NCI-H1436 (cell line): ENCODE measurements at regions not wholly inside any gene's neighbourhood (a gene's known extent, or its start where the extent isn't known, plus 50 kb on each side); places are given as distances from the start of the nearest gene placed in this dataset.
"Not testable (repeated sequence)": the region's sequence is repeated elsewhere in the genome, so short reads cannot be mapped to it uniquely, and the experiment has no call there.

Source experiments
- DNase-seq: peaks from one replicate; lab custom pipeline; 2025; lab: John Stamatoyannopoulos, UW

DNA sequence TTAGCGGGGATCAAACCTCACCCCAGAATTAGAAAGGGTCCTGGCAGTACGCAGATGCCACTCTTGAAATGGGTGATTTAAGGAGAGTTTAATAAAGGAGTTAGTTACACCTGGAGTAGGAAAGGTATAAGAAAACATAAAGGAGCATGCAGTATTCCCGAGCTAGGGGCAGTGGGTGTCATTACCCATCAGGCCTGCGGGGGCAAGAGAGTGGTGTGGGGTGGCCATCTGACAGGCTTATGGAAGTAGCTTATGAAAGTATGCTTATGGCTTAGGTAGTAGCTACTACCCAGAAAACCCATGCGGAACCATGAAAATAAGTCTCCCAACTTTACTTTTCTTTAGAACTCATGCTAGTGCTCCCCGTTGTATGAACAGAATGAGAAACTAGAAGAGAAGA lies 568.9 kb upstream of the ACVR2A start:
- no peak for DNase-seq

DNA sequence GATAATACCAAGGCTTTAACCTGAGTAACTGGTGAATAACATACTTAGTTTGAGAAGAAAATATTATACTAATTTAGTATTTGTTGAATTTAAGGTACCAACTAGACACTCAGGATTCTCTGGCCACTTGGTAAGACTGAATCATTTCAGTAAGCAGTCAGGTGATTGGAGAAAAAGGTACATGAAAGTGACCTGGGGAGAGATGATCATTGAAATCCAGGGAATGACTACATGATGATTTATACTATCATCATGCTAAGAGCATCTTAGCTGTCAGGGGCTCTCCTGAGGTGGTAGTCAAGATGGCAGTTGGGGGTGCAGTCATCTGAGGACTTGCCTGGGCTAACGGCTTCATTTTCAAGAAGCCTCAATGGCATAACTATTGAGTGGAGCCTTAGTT lies 571.2 kb upstream of the ACVR2A start:
- no peak for DNase-seq

DNA sequence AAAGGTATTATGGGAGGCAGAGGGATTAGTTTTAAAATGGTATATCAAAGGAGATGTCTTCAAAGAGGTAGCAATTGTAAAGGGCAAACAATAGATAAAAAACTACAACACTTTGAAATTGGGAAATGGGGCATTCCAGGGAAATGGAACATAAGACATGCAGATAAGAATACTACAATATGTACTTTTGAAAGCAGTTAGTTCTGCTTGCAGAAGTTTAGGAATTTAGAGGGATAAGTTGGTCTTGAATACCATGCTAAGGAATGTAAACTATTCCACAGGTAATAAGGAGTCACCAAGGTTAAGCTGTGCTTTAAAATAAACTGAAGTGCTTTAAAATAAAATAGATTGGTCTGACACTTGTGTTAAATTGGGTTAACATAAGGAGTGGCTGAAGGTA lies 571.7 kb upstream of the ACVR2A start:
- DNase-seq, result no peak

DNA sequence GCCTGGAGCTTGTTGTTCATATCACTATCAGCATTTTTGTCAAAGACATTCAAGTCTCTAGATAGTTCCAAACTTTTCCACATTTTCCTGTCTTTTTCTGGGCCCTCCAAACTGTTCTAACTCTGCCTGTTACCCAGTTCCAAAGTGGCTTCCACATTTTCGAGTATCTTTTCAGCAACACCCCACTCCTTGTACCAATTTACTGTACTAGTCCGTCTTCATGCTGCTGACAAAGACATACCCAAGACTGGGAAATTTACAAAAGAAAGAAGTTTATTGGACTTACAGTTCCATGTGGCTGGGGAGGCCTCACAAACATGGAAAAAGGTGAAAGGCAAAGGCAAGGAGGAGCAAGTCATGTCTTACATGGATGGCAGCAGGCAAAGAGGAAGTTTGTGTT lies 575.2 kb upstream of the ACVR2A start:
- not testable (repeated sequence) for DNase-seq

DNA sequence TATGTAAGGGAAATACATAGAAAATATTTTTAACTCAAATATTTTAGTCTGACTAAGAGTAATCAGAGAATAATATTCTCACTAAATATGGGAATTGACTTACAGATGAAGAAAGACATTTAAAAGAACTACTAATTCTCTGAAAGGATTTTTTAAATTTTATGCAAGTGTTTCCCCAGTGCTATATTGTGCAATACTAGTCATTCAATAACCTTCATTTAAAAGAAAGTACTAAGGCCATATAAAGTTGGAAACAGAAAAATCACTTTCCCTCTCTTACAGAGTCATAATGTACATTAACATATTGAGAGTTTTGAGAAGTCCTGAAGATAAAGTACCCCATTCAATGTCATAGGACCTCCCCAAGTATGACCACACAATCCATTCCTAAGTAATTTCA lies 584.6 kb upstream of the ACVR2A start:
- DNase-seq, result no peak

DNA sequence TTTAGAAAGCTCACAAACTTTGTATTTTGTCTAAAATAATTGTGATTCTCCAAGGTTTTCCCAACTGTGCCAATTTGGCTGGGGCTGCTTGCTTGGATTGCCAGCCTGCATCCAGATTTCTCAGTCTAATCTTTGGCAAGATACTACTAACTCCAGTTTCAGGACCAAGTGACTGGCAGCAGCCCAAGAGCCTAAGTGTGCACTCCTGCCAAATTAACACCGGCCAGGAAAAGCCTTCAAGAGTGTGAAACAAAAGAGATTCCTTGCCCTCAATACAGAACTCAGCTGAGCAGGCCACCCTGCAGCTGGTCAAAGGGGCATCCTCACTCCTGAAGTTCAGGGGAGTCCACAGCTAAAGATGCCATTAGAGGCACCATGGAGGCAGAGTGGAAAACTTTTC lies 589.0 kb upstream of the ACVR2A start:
- DNase-seq, result no peak

DNA sequence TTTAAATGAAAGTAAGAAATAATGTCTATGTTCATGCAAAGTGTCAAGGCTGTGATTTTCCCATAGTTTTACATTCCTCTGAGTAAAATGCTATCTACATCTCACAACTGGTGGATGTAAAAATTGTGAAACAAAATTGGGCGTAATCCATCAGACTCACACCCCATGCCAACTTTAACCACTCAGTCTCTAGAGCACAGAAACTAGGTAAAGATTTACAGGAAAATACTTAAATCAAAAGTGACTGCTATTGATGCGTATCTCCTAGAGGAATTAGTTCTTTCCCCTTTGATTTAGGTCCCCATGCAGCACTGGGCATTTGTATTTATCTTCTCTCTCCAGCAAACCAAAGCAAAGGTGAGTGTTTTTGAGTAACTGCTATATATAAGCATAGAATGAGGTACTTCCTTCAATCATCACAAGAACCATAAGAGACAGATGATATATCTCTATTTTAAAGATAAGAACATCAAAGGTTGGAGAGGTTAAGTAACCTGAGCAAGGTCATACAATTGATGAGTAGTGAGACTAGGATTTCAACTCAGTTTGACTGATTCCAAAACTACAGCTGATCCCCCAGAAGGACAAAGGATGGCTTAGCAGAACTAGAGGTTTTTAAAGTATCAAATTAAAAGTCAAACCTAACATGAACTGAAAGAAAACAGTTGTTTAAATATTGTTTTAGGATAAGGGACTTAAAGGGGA lies 594.0 kb upstream of the ACVR2A start:
- no peak for DNase-seq

DNA sequence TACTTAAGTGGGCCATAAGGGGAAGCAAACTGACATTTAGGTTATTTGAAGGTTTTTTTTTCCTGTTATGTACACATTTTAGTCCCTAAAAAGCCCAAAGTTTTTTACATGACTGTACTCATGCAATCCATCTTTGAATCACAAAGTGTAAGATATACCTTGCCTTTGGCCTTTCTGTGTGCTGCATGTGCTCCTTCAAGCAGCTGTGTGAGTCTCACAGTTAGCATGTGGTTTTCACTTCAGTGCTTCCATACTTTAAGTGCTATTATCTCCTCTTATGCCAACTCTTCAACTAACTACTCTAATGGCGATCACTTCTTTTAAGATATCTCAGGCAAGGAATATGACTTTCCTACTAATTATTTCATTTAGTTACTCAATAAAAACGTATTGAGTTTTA lies 597.1 kb upstream of the ACVR2A start:
- DNase-seq, result no peak

DNA sequence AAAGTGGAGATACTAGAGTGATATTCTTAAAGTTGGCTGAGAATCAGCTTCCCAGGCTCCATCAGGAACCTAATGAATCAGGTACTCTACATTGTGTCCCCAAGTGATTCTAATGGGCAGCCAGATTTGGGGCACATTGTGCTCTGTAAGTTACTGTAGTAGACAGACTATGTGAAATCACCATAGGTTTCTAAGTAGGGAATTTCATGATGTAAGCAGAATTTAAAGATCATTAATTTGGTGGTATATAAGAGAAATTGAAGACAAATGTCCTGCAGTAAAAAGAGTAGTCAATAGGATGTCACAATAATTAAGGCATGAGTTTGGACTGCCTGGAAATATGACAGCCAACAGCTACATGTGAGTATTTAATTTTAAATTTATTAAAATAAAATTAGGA lies 602.4 kb upstream of the ACVR2A start:
- DNase-seq, result no peak

DNA sequence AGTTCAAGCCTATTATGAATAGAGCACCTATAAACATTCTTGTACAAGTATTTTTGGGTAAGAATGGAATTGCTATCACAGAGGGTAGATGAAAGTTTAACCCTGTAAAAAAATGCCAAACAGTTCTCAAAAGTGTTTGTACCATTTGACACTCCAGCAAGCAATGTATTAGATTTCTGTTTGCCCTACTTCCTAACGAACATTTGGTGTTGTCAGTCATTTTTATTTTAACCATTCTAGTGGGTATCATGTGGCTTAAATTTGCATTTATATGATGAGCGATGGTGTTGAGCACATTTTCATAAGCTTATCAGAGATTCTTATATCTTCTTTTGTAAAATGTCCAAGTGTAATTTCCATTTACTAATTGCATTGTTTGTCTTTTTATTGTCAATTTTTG lies 608.2 kb upstream of the ACVR2A start:
- no peak for DNase-seq

DNA sequence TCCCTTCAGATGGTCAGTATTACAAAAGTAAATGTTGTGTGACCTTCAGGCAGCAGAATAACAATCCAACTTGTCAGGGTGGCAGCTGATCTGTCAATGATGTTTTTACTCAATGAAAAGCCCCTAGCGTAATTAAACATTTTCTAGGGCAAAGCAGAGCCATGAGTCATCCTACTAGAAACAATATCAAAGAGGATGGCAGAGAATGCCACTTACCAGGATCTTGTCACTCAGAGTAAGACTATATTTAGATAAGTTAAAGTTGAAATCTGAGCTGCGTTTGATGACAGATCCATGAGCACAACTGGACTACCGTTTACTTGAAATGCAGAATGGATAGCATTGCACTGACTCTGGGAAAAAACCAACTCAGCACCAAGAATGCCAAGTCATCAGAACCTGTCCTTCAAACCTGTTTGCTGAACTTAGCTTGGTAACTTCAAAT lies 612.6 kb upstream of the ACVR2A start:
- DNase-seq, result no peak

DNA sequence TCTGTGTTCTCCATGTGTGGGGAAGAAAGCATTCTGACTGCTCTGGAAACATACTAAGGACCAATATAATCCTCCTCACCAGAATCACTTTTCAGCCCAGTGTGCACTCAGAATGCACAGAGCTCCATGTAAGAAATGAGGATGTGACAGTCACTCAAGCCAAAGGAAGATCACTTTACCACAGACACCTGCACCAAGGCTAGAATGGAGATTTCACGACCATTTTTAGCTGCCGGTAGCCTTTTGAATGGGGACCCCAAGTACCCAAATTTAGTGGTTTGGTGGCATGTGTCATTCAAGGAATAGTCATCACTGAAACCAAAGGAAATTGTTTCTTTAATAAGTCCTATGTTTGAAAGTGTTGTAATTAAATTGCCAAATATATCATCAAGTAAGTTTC lies 613.2 kb upstream of the ACVR2A start:
- no peak for DNase-seq

DNA sequence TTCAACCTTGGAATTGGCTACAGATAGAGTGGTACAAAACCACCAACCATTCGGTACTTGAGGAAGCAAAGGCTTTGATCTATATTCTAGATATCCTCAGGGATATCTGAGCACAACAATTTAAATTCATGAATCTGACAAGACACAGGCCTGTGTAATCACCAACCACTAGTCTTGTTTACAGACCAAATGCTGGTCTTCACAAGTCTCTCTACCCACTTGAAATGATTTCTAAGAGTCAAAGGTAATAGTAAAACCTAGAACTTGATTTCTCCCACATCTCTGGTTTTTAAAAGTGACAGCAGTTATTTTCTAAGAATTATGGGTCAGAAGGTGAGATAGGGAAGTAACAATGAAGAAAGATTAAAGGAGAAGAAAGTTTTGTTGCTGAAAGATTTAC lies 613.7 kb upstream of the ACVR2A start:
- DNase-seq, result no peak

DNA sequence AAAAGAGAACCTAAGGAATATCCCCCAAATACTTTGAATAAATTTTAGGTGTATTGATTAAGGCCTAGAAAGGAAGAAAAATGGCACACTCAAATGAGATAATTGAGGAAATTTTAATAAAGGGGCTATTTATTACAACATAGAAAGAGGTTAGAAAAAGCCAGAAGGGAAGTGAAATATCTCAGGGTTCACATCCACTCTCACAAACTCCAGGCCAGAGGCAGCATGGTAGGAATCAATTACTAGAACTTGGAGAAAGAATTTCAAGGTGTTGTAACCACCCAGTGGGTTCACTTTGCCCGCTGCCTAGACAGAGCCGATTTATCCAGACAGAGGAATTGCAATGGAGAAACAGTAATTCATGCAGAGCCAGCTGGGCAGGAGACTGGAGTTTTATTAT lies 617.5 kb upstream of the ACVR2A start:
- DNase-seq, result no peak

DNA sequence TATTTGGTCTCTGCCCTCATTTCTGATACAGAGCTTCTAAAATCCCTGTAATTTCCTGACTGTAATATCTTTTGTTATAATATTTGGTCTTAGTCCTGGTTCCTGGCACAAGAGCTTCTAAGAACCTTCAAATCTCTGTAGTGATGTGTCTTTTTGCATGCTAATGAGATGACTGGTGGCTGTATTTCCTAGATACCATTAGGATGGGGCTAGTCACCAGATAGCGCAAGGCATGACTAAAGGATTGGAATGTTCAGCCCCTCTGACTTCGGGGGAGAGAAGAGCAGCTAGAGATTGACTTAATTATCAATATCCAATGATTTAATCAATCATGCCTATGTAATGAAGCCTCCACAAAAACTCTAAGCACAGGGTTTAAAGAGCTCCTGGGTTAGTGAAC lies 620.8 kb upstream of the ACVR2A start:
- DNase-seq, result no peak

DNA sequence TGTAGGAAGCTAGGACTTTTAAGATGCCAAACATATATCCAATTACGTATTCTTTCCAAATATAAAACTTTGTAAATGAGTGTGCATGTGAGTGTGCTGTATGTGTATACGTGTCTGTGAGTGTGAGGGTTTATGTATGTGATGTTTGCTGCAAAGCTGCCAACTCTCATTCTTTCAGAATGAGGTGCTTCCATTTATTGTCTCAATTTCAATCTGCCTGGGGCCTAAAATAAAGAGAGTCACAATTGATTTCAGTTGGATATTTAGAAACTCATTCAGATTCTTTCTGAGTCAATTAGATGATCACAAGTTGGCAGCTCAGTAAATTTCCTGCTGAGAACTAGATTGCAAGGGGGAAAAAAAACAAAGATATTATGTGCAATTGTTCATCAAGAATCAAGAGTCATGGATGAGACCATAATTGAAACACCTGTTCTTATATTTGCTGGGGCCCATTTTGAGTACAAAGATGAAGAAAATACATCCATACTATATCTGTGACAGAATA lies 621.2 kb upstream of the ACVR2A start:
- peak; percentile 10 for DNase-seq

DNA sequence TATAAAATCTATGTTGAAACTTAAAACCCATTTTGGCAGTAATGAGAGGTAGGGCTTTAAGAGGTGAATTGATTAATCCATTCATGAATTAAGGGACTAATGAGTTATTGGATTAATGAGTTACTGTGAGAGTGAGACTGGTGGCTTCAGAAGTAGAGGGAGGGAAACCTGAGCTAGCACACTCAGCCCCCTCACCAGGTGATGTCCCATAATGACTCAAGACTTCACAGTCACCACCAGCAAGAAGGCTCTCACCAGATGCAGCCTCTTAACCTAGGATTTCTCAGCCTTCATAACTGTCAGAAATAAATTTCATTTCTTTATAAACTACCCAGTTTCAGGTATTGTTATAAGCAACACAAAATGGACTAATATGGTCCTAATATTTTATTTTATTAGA lies 621.7 kb upstream of the ACVR2A start:
- no peak for DNase-seq

DNA sequence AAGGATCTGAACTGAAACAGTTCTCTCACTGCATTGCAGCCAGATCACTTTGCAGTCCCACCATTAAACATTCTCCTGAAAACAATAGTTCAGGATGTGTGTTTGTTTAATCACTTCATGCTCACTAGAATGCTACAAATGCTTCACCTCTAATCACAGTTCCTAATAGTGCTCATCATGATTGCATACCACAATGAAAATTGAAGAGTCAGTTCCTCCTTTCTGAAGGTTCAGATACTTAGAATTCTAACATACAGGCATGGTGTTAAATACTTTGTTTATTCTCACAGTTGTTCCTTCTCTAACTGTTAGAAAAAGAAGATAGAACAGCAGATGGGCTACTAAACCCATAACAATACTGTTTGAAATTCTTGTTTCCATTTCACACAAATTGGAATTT lies 622.3 kb upstream of the ACVR2A start:
- DNase-seq, result no peak

DNA sequence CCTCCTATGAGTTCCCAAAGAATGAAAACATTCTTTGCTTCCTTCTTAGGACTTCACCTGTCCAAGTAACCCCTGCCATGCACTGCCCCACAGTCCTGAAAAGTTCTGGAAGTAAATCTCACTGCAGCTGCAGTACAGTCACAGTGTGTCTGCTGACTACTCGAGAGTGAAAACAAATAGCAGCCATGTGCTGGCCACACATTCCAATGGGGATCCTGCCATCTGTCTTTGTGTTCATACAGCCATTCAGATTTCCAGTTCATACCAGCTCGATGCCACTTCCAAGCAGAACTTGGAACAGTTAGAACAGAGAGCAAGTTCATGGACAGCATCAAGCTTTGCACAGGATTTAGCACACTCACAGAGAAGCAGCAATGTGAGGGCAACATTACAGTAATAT lies 629.9 kb upstream of the ACVR2A start:
- no peak for DNase-seq

DNA sequence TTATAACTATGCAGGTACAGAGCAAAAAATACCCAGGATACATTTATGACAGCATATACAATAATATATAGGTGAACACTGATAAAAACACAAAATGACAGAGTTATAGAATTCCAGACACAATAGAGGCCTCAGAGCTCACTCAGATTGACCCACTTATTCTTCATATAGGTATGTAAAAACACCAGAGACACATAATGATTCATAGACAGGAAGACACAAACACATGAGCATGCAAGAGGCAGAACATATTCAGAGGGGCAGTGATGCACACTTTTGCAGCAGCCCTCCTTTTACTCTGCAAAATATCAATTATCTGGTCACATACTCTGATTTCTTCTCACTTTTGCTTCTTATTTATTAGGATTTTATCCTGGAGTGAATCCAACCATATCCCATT lies 633.3 kb upstream of the ACVR2A start:
- DNase-seq, result no peak

DNA sequence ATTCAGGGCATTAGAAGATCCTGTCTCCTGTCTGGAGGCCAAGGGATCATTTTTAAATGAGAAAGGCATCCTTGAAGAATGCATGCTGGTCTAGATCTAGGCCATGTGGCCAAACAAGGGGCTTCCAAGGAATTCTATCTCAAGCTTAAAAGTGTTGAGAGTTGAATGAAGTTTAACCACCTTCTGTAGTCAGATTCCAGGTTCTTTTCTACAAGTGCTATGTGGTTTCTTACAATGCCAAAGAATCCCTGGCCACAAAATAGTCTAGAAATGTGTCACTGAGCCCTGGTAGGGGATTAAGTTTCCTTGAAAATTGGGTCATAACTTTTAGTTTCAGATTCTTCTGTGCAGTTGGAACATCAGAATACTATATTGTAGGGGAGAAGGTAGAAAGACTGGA lies 640.7 kb upstream of the ACVR2A start:
- DNase-seq, result no peak

DNA sequence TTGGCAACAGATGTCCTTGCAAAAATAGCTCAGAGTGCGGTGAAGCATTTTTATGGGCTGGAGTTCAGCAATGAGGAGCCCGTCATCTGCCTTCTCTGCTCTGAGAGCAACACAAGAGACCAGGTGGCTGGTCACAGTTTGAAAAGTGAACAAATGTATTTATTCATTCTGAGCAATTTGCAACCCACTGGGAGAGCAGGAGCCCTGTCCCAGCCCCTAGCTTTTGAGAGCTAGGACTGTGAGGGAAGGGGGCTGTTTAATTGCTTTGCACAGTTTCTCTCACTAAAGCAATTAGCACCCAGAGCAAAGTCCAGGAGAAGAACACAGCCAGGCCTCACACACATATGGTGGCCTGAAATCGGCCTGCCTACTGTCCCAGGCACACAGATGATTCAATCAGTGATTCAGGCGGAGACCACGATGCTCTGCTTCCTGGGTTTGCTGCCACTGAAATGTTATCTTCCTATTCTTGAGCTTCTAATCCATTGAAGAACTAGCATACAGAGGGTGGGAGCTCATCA lies 646.1 kb upstream of the ACVR2A start:
- DNase-seq, result no peak

DNA sequence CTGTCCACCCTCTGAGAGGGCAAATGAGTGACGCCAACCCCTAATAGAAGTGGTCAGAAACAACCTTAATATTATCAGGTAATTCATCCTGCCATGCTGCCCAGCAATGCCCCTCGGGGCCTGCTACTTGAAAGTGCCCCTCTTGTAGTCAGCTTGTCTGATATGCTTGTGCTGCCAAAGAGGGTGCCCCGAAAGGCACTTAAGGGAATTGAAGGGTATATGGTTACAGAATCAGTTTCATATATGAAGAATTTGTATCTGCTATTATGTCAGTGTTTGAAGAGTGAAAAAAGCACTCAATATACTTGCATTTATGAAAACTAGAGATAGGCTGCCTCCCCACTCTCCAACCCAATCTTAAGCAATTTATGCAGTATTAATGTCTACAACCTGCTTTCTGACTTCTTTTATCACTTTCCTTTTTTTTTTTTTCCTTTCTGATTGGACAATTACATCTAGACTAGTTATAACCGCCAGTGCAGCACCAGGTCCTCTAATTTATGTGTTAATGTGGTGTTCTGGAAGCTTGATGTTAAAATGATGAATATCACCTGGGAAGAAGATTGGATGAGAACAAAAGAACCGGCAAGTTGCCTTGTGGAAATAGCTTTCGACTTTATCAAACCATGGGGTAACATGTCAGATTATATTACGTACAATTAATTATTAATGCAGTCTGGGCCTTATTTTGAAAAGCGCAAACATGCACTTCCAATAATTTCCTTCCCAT lies 646.9 kb upstream of the ACVR2A start:
- peak; percentile 58 for DNase-seq

DNA sequence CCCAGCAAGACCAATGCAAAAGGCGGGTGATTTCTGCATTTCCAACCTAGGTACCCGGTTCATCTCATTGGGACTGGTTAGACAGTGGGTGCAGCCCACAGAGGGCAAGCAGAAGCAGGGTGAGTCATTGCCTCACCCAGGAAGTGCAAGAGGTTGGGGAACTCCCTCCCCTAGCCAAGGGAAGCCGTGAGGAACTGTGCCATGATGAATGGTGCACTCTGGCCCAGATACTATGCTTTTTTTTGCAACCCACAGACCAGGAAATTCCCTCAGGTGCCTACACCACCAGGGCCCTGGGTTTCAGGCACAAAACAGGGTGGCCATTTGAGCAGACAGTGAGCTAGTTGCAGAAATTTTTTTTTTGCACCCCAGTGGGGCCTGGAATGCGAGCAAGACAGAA lies 662.6 kb upstream of the ACVR2A start:
- DNase-seq, result no peak
